NB4 (cell line): ENCODE measurements at regions not wholly inside any gene's neighbourhood (a gene's known extent, or its start where the extent isn't known, plus 50 kb on each side); places are given as distances from the start of the nearest gene placed in this dataset.

Experiments
- POLR2A ChIP-seq: IDR thresholded peaks from 2 replicates; pipeline ENCODE4 v1.6.1; 2011; ENCODE audit warnings: mild to moderate bottlenecking; ENCODE audit not compliant: insufficient read length; ENCODE audit errors: extremely low read depth
- TF ChIP-seq, protein P1 (sequence below): IDR thresholded peaks from one replicate; pipeline ENCODE4 v1.5.1; 2012; ENCODE audit warnings: low read depth, low read length

DNA sequence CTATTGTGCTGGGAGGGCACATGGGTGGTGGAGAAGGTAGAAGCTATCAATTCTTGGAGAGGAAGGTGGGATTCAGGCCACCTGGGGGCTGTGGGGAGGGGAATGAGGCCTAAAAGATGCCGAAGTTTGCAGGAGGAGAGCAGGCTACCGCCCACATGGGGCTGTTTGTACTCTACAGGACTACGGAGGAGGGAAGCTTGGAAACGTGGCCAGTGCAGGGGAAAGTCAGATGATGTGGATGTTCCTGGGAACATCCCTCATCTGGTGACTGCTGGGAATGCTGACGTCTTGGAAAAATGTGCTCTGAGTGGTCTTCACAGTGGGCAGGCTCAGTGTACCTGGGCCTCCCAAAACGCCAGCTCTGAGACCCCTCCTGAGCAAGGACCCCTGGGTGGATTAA, 78.5 kb downstream of the TNFAIP2 start:
- TF ChIP-seq, protein P1, sequence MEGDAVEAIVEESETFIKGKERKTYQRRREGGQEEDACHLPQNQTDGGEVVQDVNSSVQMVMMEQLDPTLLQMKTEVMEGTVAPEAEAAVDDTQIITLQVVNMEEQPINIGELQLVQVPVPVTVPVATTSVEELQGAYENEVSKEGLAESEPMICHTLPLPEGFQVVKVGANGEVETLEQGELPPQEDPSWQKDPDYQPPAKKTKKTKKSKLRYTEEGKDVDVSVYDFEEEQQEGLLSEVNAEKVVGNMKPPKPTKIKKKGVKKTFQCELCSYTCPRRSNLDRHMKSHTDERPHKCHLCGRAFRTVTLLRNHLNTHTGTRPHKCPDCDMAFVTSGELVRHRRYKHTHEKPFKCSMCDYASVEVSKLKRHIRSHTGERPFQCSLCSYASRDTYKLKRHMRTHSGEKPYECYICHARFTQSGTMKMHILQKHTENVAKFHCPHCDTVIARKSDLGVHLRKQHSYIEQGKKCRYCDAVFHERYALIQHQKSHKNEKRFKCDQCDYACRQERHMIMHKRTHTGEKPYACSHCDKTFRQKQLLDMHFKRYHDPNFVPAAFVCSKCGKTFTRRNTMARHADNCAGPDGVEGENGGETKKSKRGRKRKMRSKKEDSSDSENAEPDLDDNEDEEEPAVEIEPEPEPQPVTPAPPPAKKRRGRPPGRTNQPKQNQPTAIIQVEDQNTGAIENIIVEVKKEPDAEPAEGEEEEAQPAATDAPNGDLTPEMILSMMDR: no peak
- TF ChIP-seq POLR2A: no peak
